SK-N-SH (cell line): ENCODE measurements at regions not wholly inside any gene's neighbourhood (a gene's known extent, or its start where the extent isn't known, plus 50 kb on each side); places are given as distances from the start of the nearest gene placed in this dataset.
"Not testable (repeated sequence)": the region's sequence is repeated elsewhere in the genome, so short reads cannot be mapped to it uniquely, and the experiment has no call there.

Experiments used
- CTCF ChIA-PET: fragments of 300-600, 350-600 bp; formaldehyde crosslinking; extraction: SDS; loops from one replicate; lab custom pipeline; 2021; lab: Yijun Ruan, JAX
- POLR2A ChIA-PET: fragments of 350-600 bp; sonication (Branson Sonifier 250); formaldehyde crosslinking; extraction: SDS; loops from one replicate; lab custom pipeline; 2020; ENCODE audit warnings: antibody characterized with exemption, inconsistent platforms; lab: Yijun Ruan, JAX
- DNase-seq: peaks from one replicate; pipeline ENCODE4 v3.0.0; 2012
- H2AFZ ChIP-seq: fragments of 200-600 bp; sonication (generic); 2 replicates; pipeline ENCODE4 v1.8.1; 2016; ENCODE audit warnings: antibody characterized with exemption, mild to moderate bottlenecking, low read depth
- H3F3A ChIP-seq: fragments of 200-600 bp; sonication (generic); replicated peaks from 2 replicates; pipeline ENCODE3; 2016; ENCODE audit warnings: antibody characterized with exemption, mild to moderate bottlenecking; ENCODE audit not compliant: insufficient read depth
- H3K27ac ChIP-seq, 2 experiments: fragments of 200-500 bp in 1 of 2; fragments of 200-600 bp in 1 of 2; sonication (Bioruptor generic) in 1 of 2; sonication (generic), shearing (Covaris generic) in 1 of 2; 2 replicates each; pipeline versions ENCODE4 v1.5.1 to v1.6.1; 2014 to 2016; ENCODE audit warnings: low read depth in 2 of 2, inconsistent platforms in 1 of 2, low read length in 1 of 2, mild to moderate bottlenecking in 1 of 2, mixed read lengths in 1 of 2
- H3K27me3 ChIP-seq: fragments of 200-600 bp; sonication (generic), shearing (Covaris generic); 2 replicates; pipeline ENCODE4 v1.6.1; 2016; ENCODE audit warnings: mixed run types; ENCODE audit not compliant: insufficient read depth
- H3K36me3 ChIP-seq, 2 experiments: fragments of 200-500 bp in 1 of 2; fragments of 200-600 bp in 1 of 2; sonication (Bioruptor generic) in 1 of 2; sonication (generic) in 1 of 2; replicated peaks in 1 of 2; 2 replicates each; pipeline versions ENCODE3 to v1.5.1; 2014 to 2016; ENCODE audit warnings: low read length in 1 of 2, mild to moderate bottlenecking in 1 of 2; ENCODE audit not compliant: insufficient read depth in 2 of 2, control insufficient read depth in 1 of 2
- H3K4me1 ChIP-seq, 2 experiments: fragments of 200-500 bp in 1 of 2; fragments of 200-600 bp in 1 of 2; sonication (Bioruptor generic) in 1 of 2; sonication (generic), shearing (Covaris generic) in 1 of 2; 2 replicates each; pipeline versions ENCODE4 v1.5.1 to v1.6.1; 2014 to 2016; ENCODE audit warnings: low read depth in 1 of 2, low read length in 1 of 2, mixed run types in 1 of 2; ENCODE audit not compliant: insufficient read depth in 2 of 2, control insufficient read depth in 1 of 2
- H3K4me2 ChIP-seq: fragments of 200-600 bp; sonication (generic), shearing (Covaris generic); 2 replicates; pipeline ENCODE4 v1.6.1; 2017; ENCODE audit warnings: mixed run types
- H3K4me3 ChIP-seq, 2 experiments: fragments of 200-500 bp in 1 of 2; fragments of 200-600 bp in 1 of 2; sonication (Bioruptor generic) in 1 of 2; sonication (generic), shearing (Covaris generic) in 1 of 2; 2 replicates each; pipeline versions ENCODE4 v1.5.1 to v1.8.1; 2014 to 2016; ENCODE audit warnings: low read depth in 2 of 2, inconsistent platforms in 1 of 2, low read length in 1 of 2, mild to moderate bottlenecking in 1 of 2, mixed read lengths in 1 of 2, moderate library complexity in 1 of 2
- H3K79me2 ChIP-seq: fragments of 200-600 bp; sonication (generic); 2 replicates; pipeline ENCODE4 v1.8.1; 2017; ENCODE audit warnings: mild to moderate bottlenecking; ENCODE audit not compliant: insufficient read depth
- H3K9ac ChIP-seq: fragments of 200-600 bp; sonication (generic); 2 replicates; pipeline ENCODE4 v1.6.1; 2017; ENCODE audit warnings: mixed run types
- H3K9me2 ChIP-seq: fragments of 200-600 bp; sonication (generic); 2 replicates; pipeline ENCODE4 v1.6.1; 2017; ENCODE audit warnings: mixed run types
- H3K9me3 ChIP-seq: fragments of 200-600 bp; sonication (generic); 2 replicates; pipeline ENCODE4 v1.6.1; 2017; ENCODE audit warnings: mixed run types, mild to moderate bottlenecking, moderate library complexity
- H4K20me1 ChIP-seq: fragments of 200-600 bp; sonication (generic); 2 replicates; pipeline ENCODE4 v1.6.1; 2017; ENCODE audit warnings: mild to moderate bottlenecking, mixed run types; ENCODE audit not compliant: insufficient read depth
- CHD2 ChIP-seq: fragments of 150-350 bp; IDR thresholded peaks from 2 replicates; pipeline ENCODE4 v1.6.1; 2018; ENCODE audit warnings: low read length; ENCODE audit not compliant: partially characterized antibody
- ELF1 ChIP-seq: IDR thresholded peaks from 2 replicates; pipeline ENCODE4 v1.4.0; 2012
- EP300 ChIP-seq, 2 experiments: IDR thresholded peaks; 2 replicates each; pipeline versions ENCODE4 v1.4.0 to v1.6.1; 2012; ENCODE audit warnings: borderline replicate concordance in 1 of 2, low read depth in 1 of 2, low read length in 1 of 2
- EZH2phosphoT487 ChIP-seq: fragments of 200-600 bp; sonication (generic); IDR thresholded peaks from 2 replicates; pipeline ENCODE4 v1.6.1; 2017; ENCODE audit warnings: low read depth, mixed run types, mild to moderate bottlenecking, antibody characterized with exemption, moderate library complexity, borderline replicate concordance
- FOXJ3 ChIP-seq: sonication (generic); formaldehyde crosslinking; IDR thresholded peaks from 2 replicates; pipeline ENCODE4 v1.5.1; 2020; ENCODE audit warnings: mild to moderate bottlenecking, missing genetic modification reagents
- FOXM1 ChIP-seq: IDR thresholded peaks from 2 replicates; pipeline ENCODE4 v1.4.0; 2012; ENCODE audit warnings: low read depth, mild to moderate bottlenecking
- GATA2 ChIP-seq: sonication (generic); formaldehyde crosslinking; IDR thresholded peaks from 2 replicates; pipeline ENCODE4 v1.5.0; 2020; ENCODE audit warnings: mild to moderate bottlenecking, missing genetic modification reagents
- JUND ChIP-seq: IDR thresholded peaks from 2 replicates; pipeline ENCODE4 v1.4.0; 2012
- MEF2A ChIP-seq: IDR thresholded peaks from 2 replicates; pipeline ENCODE4 v1.4.0; 2012; ENCODE audit warnings: low read depth, borderline replicate concordance
- MXI1 ChIP-seq: IDR thresholded peaks from 2 replicates; pipeline ENCODE4 v1.6.1; 2012; ENCODE audit warnings: mild to moderate bottlenecking, low read depth, low read length, improper control_type of control experiment
- NFIC ChIP-seq: IDR thresholded peaks from 2 replicates; pipeline ENCODE4 v1.4.0; 2012; ENCODE audit warnings: borderline replicate concordance
- POLR2AphosphoS5 ChIP-seq: IDR thresholded peaks from 2 replicates; pipeline ENCODE4 v1.6.1; 2012; ENCODE audit warnings: low read depth, low read length
- RAD21 ChIP-seq: IDR thresholded peaks from 2 replicates; pipeline ENCODE4 v1.6.1; 2012; ENCODE audit warnings: mild to moderate bottlenecking, low read length
- RCOR1 ChIP-seq: fragments of 150-350 bp; IDR thresholded peaks from 2 replicates; pipeline ENCODE4 v1.6.1; 2017; ENCODE audit warnings: antibody characterized with exemption, low read length
- RXRA ChIP-seq: IDR thresholded peaks from 2 replicates; pipeline ENCODE4 v1.4.0; 2012; ENCODE audit warnings: low read depth, mild to moderate bottlenecking, borderline replicate concordance
- SMC3 ChIP-seq: IDR thresholded peaks from 2 replicates; pipeline ENCODE4 v1.6.1; 2012; ENCODE audit warnings: low read depth, low read length, improper control_type of control experiment
- TAF1 ChIP-seq: IDR thresholded peaks from 2 replicates; pipeline ENCODE4 v1.6.1; 2012; ENCODE audit warnings: low read depth, mild to moderate bottlenecking, low read length, moderate library complexity, borderline replicate concordance
- TCF12 ChIP-seq: IDR thresholded peaks from 2 replicates; pipeline ENCODE4 v1.4.0; 2012
- YY1 ChIP-seq: IDR thresholded peaks from 2 replicates; pipeline ENCODE4 v1.4.0; 2012; ENCODE audit warnings: low read depth, mild to moderate bottlenecking
- WGBS: methylation state at CpG from one replicate; pipeline ENCODE4 v1.1.6; 2017; ENCODE audit warnings: low lambda C conversion rate; 5-methylcytosine and 5-hydroxymethylcytosine counted together
- TF ChIP-seq, protein P1 (sequence below): IDR thresholded peaks from 2 replicates; pipeline ENCODE4 v1.4.0; 2012; ENCODE audit warnings: low read depth
- TF ChIP-seq, protein P2 (sequence below): fragments of 150-350 bp; IDR thresholded peaks from 2 replicates; pipeline ENCODE4 v1.6.1; 2016; ENCODE audit warnings: mild to moderate bottlenecking, low read depth, low read length
- TF ChIP-seq, protein P3 (sequence below): fragments of 150-350 bp; IDR thresholded peaks from 2 replicates; pipeline ENCODE4 v1.6.1; 2017; ENCODE audit warnings: antibody characterized with exemption, low read length, low read depth, borderline replicate concordance

DNA sequence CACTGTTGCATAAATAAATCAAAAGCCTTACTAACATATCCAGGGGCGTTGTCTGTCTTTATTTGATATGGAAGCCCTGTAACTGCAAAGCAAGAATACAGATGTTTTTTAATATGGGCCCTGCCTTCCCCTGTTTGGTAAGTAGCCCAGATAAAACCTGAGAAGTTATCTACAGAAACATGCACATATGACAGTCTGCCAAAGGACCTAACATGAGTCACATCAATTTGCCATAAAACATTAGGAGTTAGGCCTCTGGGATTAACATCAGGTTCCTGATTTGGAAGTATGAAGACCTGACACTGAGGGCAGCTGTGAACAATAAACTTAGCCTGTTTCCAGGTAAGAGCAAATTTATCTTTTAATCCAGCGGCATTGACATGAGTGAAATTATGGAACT lies 1588.8 kb downstream of the REEP3 start:
- no peaks in the 10 kb centered on the region for H3K9me2 ChIP-seq
- CTCF ChIA-PET = no interaction called here
- no peaks in the 10 kb centered on the region for H3K36me3 ChIP-seq
- DNase-seq = no peak
- H3K9me3 ChIP-seq = no peaks in the 10 kb centered on the region
- H4K20me1 ChIP-seq = no peaks in the 10 kb centered on the region
- POLR2A ChIA-PET = no interaction called here
- WGBS = 46% methylated on average over 2 of the region's 2 CpGs
- peaks cover 0 to 10% of the 10 kb centered on the region in 2 experiments; a peak in 1 of 4 replicates for H3K4me1 ChIP-seq
- TF ChIP-seq GATA2 (CRISPR knock-in tag) (no peak), MEF2A (no peak), RAD21 (no peak), ELF1 (no peak), YY1 (no peak), TAF1 (no peak), FOXJ3 (CRISPR knock-in tag) (no peak), EZH2phosphoT487 (no peak), RCOR1 (no peak), NFIC (no peak), RXRA (no peak), TCF12 (no peak), MXI1 (no peak)
- TF ChIP-seq, protein P1, sequence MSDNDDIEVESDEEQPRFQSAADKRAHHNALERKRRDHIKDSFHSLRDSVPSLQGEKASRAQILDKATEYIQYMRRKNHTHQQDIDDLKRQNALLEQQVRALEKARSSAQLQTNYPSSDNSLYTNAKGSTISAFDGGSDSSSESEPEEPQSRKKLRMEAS = no peak
- H2AFZ ChIP-seq = no peak overlapping the region
- H3K4me2 ChIP-seq = no peak overlapping the region
- no peaks in the 10 kb centered on the region for H3K79me2 ChIP-seq
- no peak overlapping the region for H3K27ac ChIP-seq
- H3K9ac ChIP-seq = no peak overlapping the region
- no peaks in the 10 kb centered on the region for H3F3A ChIP-seq
- H3K4me3 ChIP-seq = no peak overlapping the region
- no peaks in the 10 kb centered on the region for H3K27me3 ChIP-seq

DNA sequence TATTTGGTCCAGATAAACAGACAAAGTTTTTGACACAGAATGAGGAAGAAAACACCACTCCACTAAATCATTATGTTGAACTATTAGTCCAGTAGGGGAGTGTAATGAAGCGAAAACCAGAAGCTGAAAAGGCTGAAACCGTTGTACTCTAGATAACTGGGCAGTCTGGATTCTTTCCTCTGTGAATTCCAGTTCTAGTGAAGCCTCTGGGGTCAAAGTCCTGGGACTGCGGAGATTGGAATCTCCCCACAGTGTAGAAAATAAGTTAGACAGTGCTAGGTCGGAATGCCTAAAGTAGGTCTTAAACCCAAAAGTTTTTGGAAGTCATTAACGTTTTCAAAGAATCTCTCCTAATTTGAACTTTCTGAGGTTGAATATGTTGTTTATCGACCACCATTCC lies 1589.9 kb downstream of the REEP3 start:
- H3K9ac ChIP-seq, H2AFZ ChIP-seq, POLR2A ChIA-PET, H3K9me3 ChIP-seq, H3K36me3 ChIP-seq, CTCF ChIA-PET, H3K79me2 ChIP-seq, H3K9me2 ChIP-seq, DNase-seq, H3K4me3 ChIP-seq, H4K20me1 ChIP-seq, H3K27me3 ChIP-seq, H3F3A ChIP-seq, H3K27ac ChIP-seq, H3K4me2 ChIP-seq: not testable (repeated sequence)
- 35% methylated on average over 6 of the region's 6 CpGs for WGBS
- H3K4me1 ChIP-seq = peaks cover 0 to 10% of the 10 kb centered on the region in 2 experiments; a peak in 1 of 4 replicates

DNA sequence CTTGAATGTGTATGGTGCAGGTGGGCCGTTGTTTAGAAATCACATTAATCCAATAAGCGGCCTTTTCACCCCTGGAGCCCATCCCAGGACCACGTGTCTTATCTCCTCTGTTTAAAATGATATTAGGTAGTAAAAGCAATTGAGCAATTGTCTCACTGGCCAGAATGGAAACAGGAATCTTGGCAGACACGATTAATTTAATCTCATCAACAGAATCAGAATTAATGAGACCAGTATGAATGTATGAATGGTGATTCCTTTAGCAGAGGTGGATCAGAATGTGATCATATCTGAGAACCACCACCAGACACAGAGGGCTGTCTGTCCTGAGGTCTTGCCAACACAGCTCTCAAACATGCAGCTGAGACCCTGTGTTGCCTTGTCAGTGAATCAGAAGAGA lies 1591.4 kb downstream of the REEP3 start:
- H3K79me2 ChIP-seq = no peaks in the 10 kb centered on the region
- no peak overlapping the region for H3K4me3 ChIP-seq
- H3K9ac ChIP-seq = no peak overlapping the region
- no peaks in the 10 kb centered on the region for H3K27me3 ChIP-seq
- no peaks in the 10 kb centered on the region for H4K20me1 ChIP-seq
- TF ChIP-seq, protein P2, sequence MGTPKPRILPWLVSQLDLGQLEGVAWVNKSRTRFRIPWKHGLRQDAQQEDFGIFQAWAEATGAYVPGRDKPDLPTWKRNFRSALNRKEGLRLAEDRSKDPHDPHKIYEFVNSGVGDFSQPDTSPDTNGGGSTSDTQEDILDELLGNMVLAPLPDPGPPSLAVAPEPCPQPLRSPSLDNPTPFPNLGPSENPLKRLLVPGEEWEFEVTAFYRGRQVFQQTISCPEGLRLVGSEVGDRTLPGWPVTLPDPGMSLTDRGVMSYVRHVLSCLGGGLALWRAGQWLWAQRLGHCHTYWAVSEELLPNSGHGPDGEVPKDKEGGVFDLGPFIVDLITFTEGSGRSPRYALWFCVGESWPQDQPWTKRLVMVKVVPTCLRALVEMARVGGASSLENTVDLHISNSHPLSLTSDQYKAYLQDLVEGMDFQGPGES = no peak
- no peak for TF ChIP-seq FOXM1
- peak in 1 of 2 experiments; percentile 64; a peak in 2 of 4 replicates for TF ChIP-seq EP300 (IDR thresholded peaks at IDR 0.05; ENCODE audit: borderline replicate concordance in 1 of 2, low read depth in 1 of 2, low read length in 1 of 2)
- TF ChIP-seq POLR2AphosphoS5 = no peak
- TF ChIP-seq SMC3 = no peak
- TF ChIP-seq MXI1 = no peak
- TF ChIP-seq, protein P3, sequence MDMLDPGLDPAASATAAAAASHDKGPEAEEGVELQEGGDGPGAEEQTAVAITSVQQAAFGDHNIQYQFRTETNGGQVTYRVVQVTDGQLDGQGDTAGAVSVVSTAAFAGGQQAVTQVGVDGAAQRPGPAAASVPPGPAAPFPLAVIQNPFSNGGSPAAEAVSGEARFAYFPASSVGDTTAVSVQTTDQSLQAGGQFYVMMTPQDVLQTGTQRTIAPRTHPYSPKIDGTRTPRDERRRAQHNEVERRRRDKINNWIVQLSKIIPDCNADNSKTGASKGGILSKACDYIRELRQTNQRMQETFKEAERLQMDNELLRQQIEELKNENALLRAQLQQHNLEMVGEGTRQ = no peak
- no peak for TF ChIP-seq TCF12
- no peak for TF ChIP-seq NFIC
- TF ChIP-seq JUND = no peak
- peak; percentile 82 for TF ChIP-seq RCOR1
- TF ChIP-seq MEF2A = no peak
- no peak for TF ChIP-seq CHD2
- TF ChIP-seq, all 33 proteins: peak for 2
- Histone ChIP-seq H3K4me1 (peaks cover 0 to 10% of the 10 kb centered on the region in 2 experiments; a peak in 1 of 4 replicates), H3F3A (no peaks in the 10 kb centered on the region), H3K27ac (peak overlapping the region in 1 of 2 experiments; percentile 67; a peak in 2 of 4 replicates), H3K9me3 (no peaks in the 10 kb centered on the region), H3K36me3 (no peaks in the 10 kb centered on the region), H2AFZ (no peak overlapping the region), H3K9me2 (no peaks in the 10 kb centered on the region), H3K4me2 (no peak overlapping the region)
- no peak for DNase-seq
- WGBS = 6% methylated on average over 4 of the region's 4 CpGs
- ChIA-PET POLR2A (no interaction called here), CTCF (no interaction called here)
